IMR-90 (cell line): ENCODE measurements at regions not wholly inside any gene's neighbourhood (a gene's known extent, or its start where the extent isn't known, plus 50 kb on each side); places are given as distances from the start of the nearest gene placed in this dataset.

Experiments
- ATAC-seq: fragments of 200-7000 bp; cut with Tn5 transposase; 2 replicates; pipeline ENCODE4 v1.9.1; 2020; ENCODE audit warnings: low read depth, mild to moderate bottlenecking, moderate library complexity
- BruUV-seq: library from RNA; stranded (reverse); fragments of 400-500 nt; replicated peaks from 2 replicates; lab custom pipeline; 2021; lab: Mats Ljungman, UMichigan
- CTCF ChIA-PET: fragments of 300-600 bp; formaldehyde crosslinking; extraction: SDS; loops from one replicate; lab custom pipeline; 2021; ENCODE audit warnings: antibody characterized with exemption; lab: Yijun Ruan, JAX
- POLR2A ChIA-PET: fragments of 300-600 bp; sonication (Branson Sonifier 250); formaldehyde crosslinking; loops from one replicate; lab custom pipeline; 2022; ENCODE audit warnings: antibody characterized with exemption; ENCODE audit not compliant: unreplicated experiment; lab: Charles Lee
- DNase-seq: peaks from one replicate; pipeline ENCODE4 v3.0.0; 2013
- H2AFZ ChIP-seq: replicated peaks from 2 replicates; pipeline ENCODE3; 2013; ENCODE audit warnings: low read length, mild to moderate bottlenecking; ENCODE audit not compliant: poor library complexity
- H2AK5ac ChIP-seq: 2 replicates; pipeline ENCODE4 v1.6.1; 2013; ENCODE audit warnings: low read depth, low read length, inconsistent platforms
- H2AK9ac ChIP-seq: replicated peaks from 2 replicates; pipeline ENCODE3; 2013; ENCODE audit warnings: mild to moderate bottlenecking, low read depth, low read length, moderate library complexity; ENCODE audit not compliant: poor library complexity
- H2BK120ac ChIP-seq: 2 replicates; pipeline ENCODE4 v1.6.1; 2013; ENCODE audit warnings: low read depth, low read length, inconsistent platforms
- H2BK15ac ChIP-seq: 3 replicates; pipeline ENCODE4 v1.6.1; 2013; ENCODE audit warnings: low read depth, low read length, inconsistent platforms
- H2BK20ac ChIP-seq: 2 replicates; pipeline ENCODE4 v1.6.1; 2013; ENCODE audit warnings: low read depth, mild to moderate bottlenecking, inconsistent platforms, low read length, moderate library complexity
- H2BK5ac ChIP-seq: 2 replicates; pipeline ENCODE4 v1.6.1; 2013; ENCODE audit warnings: mild to moderate bottlenecking, low read depth, low read length, inconsistent platforms; ENCODE audit not compliant: poor library complexity, severe bottlenecking
- H3K14ac ChIP-seq: replicated peaks from 2 replicates; pipeline ENCODE4 v1.6.1; 2013; ENCODE audit warnings: low read depth, low read length, inconsistent platforms
- H3K18ac ChIP-seq: 2 replicates; pipeline ENCODE4 v1.6.1; 2013; ENCODE audit warnings: low read depth, low read length, control low read depth
- H3K23ac ChIP-seq: 2 replicates; pipeline ENCODE4 v1.6.1; 2013; ENCODE audit warnings: low read depth, low read length, inconsistent platforms
- H3K27ac ChIP-seq: 2 replicates; pipeline ENCODE4 v1.5.1; 2013; ENCODE audit warnings: mild to moderate bottlenecking, control low read depth, low read length; ENCODE audit not compliant: insufficient read depth
- H3K27me3 ChIP-seq: 2 replicates; pipeline ENCODE4 v1.6.1; 2013; ENCODE audit warnings: low read length; ENCODE audit not compliant: control insufficient read depth, insufficient read depth
- H3K36me3 ChIP-seq: 2 replicates; pipeline ENCODE4 v1.6.1; 2013; ENCODE audit warnings: low read length, mixed read lengths; ENCODE audit not compliant: control insufficient read depth, insufficient read depth
- H3K4ac ChIP-seq: 2 replicates; pipeline ENCODE4 v1.6.1; 2013; ENCODE audit warnings: low read depth, low read length, inconsistent platforms
- H3K4me1 ChIP-seq: 2 replicates; pipeline ENCODE4 v1.6.1; 2013; ENCODE audit warnings: low read length, mixed read lengths; ENCODE audit not compliant: control insufficient read depth, insufficient read depth
- H3K4me2 ChIP-seq: 2 replicates; pipeline ENCODE4 v1.6.1; 2013; ENCODE audit warnings: low read depth, mild to moderate bottlenecking, control low read depth, low read length, moderate library complexity
- H3K4me3 ChIP-seq: 2 replicates; pipeline ENCODE4 v1.5.1; 2013; ENCODE audit warnings: low read depth, mild to moderate bottlenecking, control low read depth, low read length, moderate library complexity; ENCODE audit not compliant: insufficient read depth
- H3K56ac ChIP-seq: 2 replicates; pipeline ENCODE4 v1.6.1; 2013; ENCODE audit warnings: low read length, inconsistent platforms; ENCODE audit not compliant: insufficient read depth; ENCODE audit errors: extremely low read depth
- H3K79me1 ChIP-seq, 2 experiments: 2 replicates each; pipeline ENCODE4 v1.6.1; 2013; ENCODE audit warnings: low read length in 2 of 2, inconsistent platforms in 1 of 2, low read depth in 1 of 2
- H3K9ac ChIP-seq: 2 replicates; pipeline ENCODE4 v1.6.1; 2013; ENCODE audit warnings: low read depth, low read length, control low read depth
- H3K9me1 ChIP-seq: 2 replicates; pipeline ENCODE4 v1.6.1; 2013; ENCODE audit warnings: low read length, inconsistent platforms; ENCODE audit not compliant: insufficient read depth
- H3K9me3 ChIP-seq: 2 replicates; pipeline ENCODE4 v1.6.1; 2013; ENCODE audit warnings: low read length; ENCODE audit not compliant: control insufficient read depth, insufficient read depth
- H4K20me1 ChIP-seq: 2 replicates; pipeline ENCODE4 v1.6.1; 2013; ENCODE audit warnings: low read length, inconsistent platforms; ENCODE audit not compliant: insufficient read depth
- H4K5ac ChIP-seq: 2 replicates; pipeline ENCODE4 v1.6.1; 2013; ENCODE audit warnings: mild to moderate bottlenecking, low read depth, low read length, control low read depth
- H4K8ac ChIP-seq, 2 experiments: 2 replicates each; pipeline ENCODE4 v1.6.1; 2013; ENCODE audit warnings: low read depth in 2 of 2, low read length in 2 of 2, control low read depth in 1 of 2, inconsistent platforms in 1 of 2
- H4K91ac ChIP-seq: 2 replicates; pipeline ENCODE4 v1.6.1; 2013; ENCODE audit warnings: low read depth, low read length, inconsistent platforms; ENCODE audit not compliant: insufficient read depth
- SMC3 ChIP-seq: fragments of 150-350 bp; IDR thresholded peaks from 2 replicates; pipeline ENCODE4 v1.6.1; 2016; ENCODE audit warnings: low read depth, mild to moderate bottlenecking, antibody characterized with exemption, low read length, moderate library complexity
- WGBS, 2 experiments: methylation state at CpG; one replicate each; pipeline versions ENCODE4 v1.1.5 to v1.1.7; 2013; ENCODE audit warnings: missing lambda C conversion rate in 2 of 2; ENCODE audit not compliant: insufficient read length in 1 of 2; ENCODE audit errors: extremely low coverage in 2 of 2; 5-methylcytosine and 5-hydroxymethylcytosine counted together
- dilution Hi-C: fragments of 300-500 bp; cut with HindIII; formaldehyde crosslinking; loops from one replicate; pipeline ENCODE4 v1.14.3; 2018; ENCODE audit warnings: low sequenced_read_pairs; ENCODE audit not compliant: unreplicated experiment
- in situ Hi-C: fragments of 300-500 bp; cut with MboI; formaldehyde crosslinking; loops from 3 replicates; pipeline ENCODE4 v1.14.3; 2019; ENCODE audit warnings: low sequenced_read_pairs, inconsistent platforms, mixed read lengths
- intact Hi-C: fragments of 100-400 bp; cut with micrococcal nuclease; formaldehyde crosslinking; loops from 2 replicates; pipeline ENCODE4 v1.10.0; 2022

DNA sequence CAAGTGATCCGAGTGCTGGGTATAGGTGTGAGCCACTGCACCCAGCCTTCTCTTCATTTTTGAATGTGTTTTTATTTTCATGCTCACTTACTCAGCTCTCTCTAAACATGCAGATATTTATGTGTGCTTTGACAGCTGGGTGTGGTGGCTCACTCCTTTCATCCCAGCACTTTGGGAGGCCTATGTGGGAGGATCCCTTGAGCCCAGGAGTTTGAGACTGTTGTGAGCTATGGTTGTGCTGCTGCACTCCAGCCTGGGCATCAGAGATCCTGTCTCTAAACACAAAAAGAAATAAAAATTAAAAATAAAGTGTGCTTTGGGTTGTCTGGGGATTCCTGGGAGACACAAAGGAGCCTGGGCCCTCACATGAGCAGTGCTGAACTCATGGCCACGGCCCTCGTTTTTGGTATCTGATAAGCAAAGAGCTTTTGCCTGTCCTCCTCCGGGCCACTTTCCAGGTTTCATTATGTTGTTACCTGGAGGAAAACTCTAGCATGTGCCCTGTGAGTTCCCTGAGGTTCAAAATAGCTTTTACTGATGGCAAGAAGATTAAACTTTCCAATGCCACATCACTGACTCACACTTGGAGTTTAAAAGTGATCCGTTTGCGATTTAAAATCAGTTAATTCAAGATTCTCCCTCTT is 78.5 kb downstream of the CD164 start:
- Histone ChIP-seq H3K9ac (no peak overlapping the region), H2BK20ac (no peak overlapping the region), H3K9me1 (no peaks in the 10 kb centered on the region), H4K8ac (no peak overlapping the region), H3K9me3 (no peaks in the 10 kb centered on the region), H3K4me3 (no peak overlapping the region), H3K27ac (no peak overlapping the region), H4K20me1 (no peaks in the 10 kb centered on the region), H3K4me2 (no peak overlapping the region), H3K27me3 (peaks cover 28% of the 10 kb centered on the region), H2BK15ac (no peak overlapping the region), H3K14ac (no peak overlapping the region), H3K18ac (no peak overlapping the region), H3K36me3 (no peaks in the 10 kb centered on the region), H2BK5ac (no peak overlapping the region), H2AK5ac (no peak overlapping the region), H2AK9ac (no peak overlapping the region), H4K5ac (no peak overlapping the region), H3K79me1 (no peaks in the 10 kb centered on the region), H3K56ac (no peak overlapping the region), H4K91ac (no peak overlapping the region), H2BK120ac (no peak overlapping the region), H3K4ac (no peak overlapping the region), H3K23ac (no peak overlapping the region; the same call in 1 of the 2 replicates), H2AFZ (no peak overlapping the region), H3K4me1 (peaks cover 1% of the 10 kb centered on the region; the same call in 1 of the 2 replicates)
- CTCF ChIA-PET, result interaction anchor here (1.1 kb wide), 1 partner anchor 10 kb away, joined by 3 read pairs; no protein-coding TSS in a partner anchor
- no TSS peak for BruUV-seq
- WGBS, 2 experiments, result no CpG with 5 or more reads among the region's 6 CpGs
- DNase-seq, result no peak
- in situ Hi-C loops, result no loop called here
- no peak for ATAC-seq
- no peak for TF ChIP-seq SMC3
- intact Hi-C loops, result no loop called here
- dilution Hi-C loops, result no loop called here
- POLR2A ChIA-PET, result no interaction called here
